ENCODE measurements at regions not wholly inside any gene's neighbourhood (a gene's known extent, or its start where the extent isn't known, plus 50 kb on each side); places are given as distances from the start of the nearest gene placed in this dataset.

- TF ChIP-seq EZH2 (IDR thresholded peaks at IDR 0.05; ENCODE audit: borderline replicate concordance, low read length) = no peak
- no peak overlapping the region for H2AFZ ChIP-seq (ENCODE audit: low read length)
- H3K4me2 ChIP-seq (ENCODE audit: low read length) = no peak overlapping the region
- H3K9ac ChIP-seq (ENCODE audit: low read length) = no peak overlapping the region
- H3F3A ChIP-seq (ENCODE audit: insufficient read depth, low read length) = no peaks in the 10 kb centered on the region
- H3K4me1 ChIP-seq (ENCODE audit: insufficient read depth, low read length, severe bottlenecking) = no peaks in the 10 kb centered on the region
- H3K4me3 ChIP-seq (ENCODE audit: low read depth, low read length, poor library complexity, severe bottlenecking) = no peak overlapping the region
- H3K9me3 ChIP-seq (ENCODE audit: low read length) = no peaks in the 10 kb centered on the region
- H3K79me2 ChIP-seq (ENCODE audit: insufficient read depth, low read length) = no peaks in the 10 kb centered on the region
- no peak overlapping the region for H3K27ac ChIP-seq (ENCODE audit: low read depth, low read length, poor library complexity, severe bottlenecking)
- no peaks in the 10 kb centered on the region for H4K20me1 ChIP-seq (ENCODE audit: insufficient read depth, low read length)
- H3K9me2 ChIP-seq (ENCODE audit: low read depth, low read length) = no peaks in the 10 kb centered on the region
- H3K36me3 ChIP-seq (ENCODE audit: insufficient read depth, low read length) = no peaks in the 10 kb centered on the region
- no peaks in the 10 kb centered on the region for H3K27me3 ChIP-seq (ENCODE audit: insufficient read depth, low read length)
These were observed 95.8 kb upstream of the TEX51 start for GRCh38 chr2:126802774-126803433.

GRCh38 chr2:126803434-126803775, 95.3 kb upstream of the TEX51 start:
- Histone ChIP-seq H3F3A (ENCODE audit: insufficient read depth, low read length) (no peaks in the 10 kb centered on the region), H3K36me3 (ENCODE audit: insufficient read depth, low read length) (no peaks in the 10 kb centered on the region), H3K9me3 (ENCODE audit: low read length) (no peaks in the 10 kb centered on the region), H3K9me2 (ENCODE audit: low read depth, low read length) (no peaks in the 10 kb centered on the region), H3K27me3 (ENCODE audit: insufficient read depth, low read length) (no peaks in the 10 kb centered on the region), H3K9ac (ENCODE audit: low read length) (no peak overlapping the region), H3K4me1 (ENCODE audit: insufficient read depth, low read length, severe bottlenecking) (no peaks in the 10 kb centered on the region), H3K4me2 (ENCODE audit: low read length) (no peak overlapping the region), H2AFZ (ENCODE audit: low read length) (no peak overlapping the region), H4K20me1 (ENCODE audit: insufficient read depth, low read length) (no peaks in the 10 kb centered on the region), H3K79me2 (ENCODE audit: insufficient read depth, low read length) (no peaks in the 10 kb centered on the region), H3K27ac (ENCODE audit: low read depth, low read length, poor library complexity, severe bottlenecking) (no peak overlapping the region), H3K4me3 (ENCODE audit: low read depth, low read length, poor library complexity, severe bottlenecking) (no peak overlapping the region)
- TF ChIP-seq CTCF (IDR thresholded peaks at IDR 0.05; ENCODE audit: low read length) = no peak
- no peak for TF ChIP-seq EZH2 (IDR thresholded peaks at IDR 0.05; ENCODE audit: borderline replicate concordance, low read length)

GRCh38 chr2:126804347-126804746, 94.3 kb upstream of the TEX51 start:
- Histone ChIP-seq H2AFZ (ENCODE audit: low read length) (no peak overlapping the region), H3K4me1 (ENCODE audit: insufficient read depth, low read length, severe bottlenecking) (no peaks in the 10 kb centered on the region), H3K27me3 (ENCODE audit: insufficient read depth, low read length) (no peaks in the 10 kb centered on the region), H3F3A (ENCODE audit: insufficient read depth, low read length) (no peaks in the 10 kb centered on the region), H3K9ac (ENCODE audit: low read length) (no peak overlapping the region), H3K27ac (ENCODE audit: low read depth, low read length, poor library complexity, severe bottlenecking) (no peak overlapping the region), H3K4me2 (ENCODE audit: low read length) (no peak overlapping the region), H3K36me3 (ENCODE audit: insufficient read depth, low read length) (no peaks in the 10 kb centered on the region), H3K79me2 (ENCODE audit: insufficient read depth, low read length) (no peaks in the 10 kb centered on the region), H3K4me3 (ENCODE audit: low read depth, low read length, poor library complexity, severe bottlenecking) (no peak overlapping the region), H4K20me1 (ENCODE audit: insufficient read depth, low read length) (no peaks in the 10 kb centered on the region), H3K9me2 (ENCODE audit: low read depth, low read length) (no peaks in the 10 kb centered on the region), H3K9me3 (ENCODE audit: low read length) (no peaks in the 10 kb centered on the region)
- TF ChIP-seq EZH2 (IDR thresholded peaks at IDR 0.05; ENCODE audit: borderline replicate concordance, low read length) = no peak
- TF ChIP-seq CTCF (IDR thresholded peaks at IDR 0.05; ENCODE audit: low read length) = no peak

- Histone ChIP-seq H3K9me3 (ENCODE audit: low read length) (no peaks in the 10 kb centered on the region), H4K20me1 (ENCODE audit: insufficient read depth, low read length) (no peaks in the 10 kb centered on the region), H3K9ac (ENCODE audit: low read length) (no peak overlapping the region), H3K27me3 (ENCODE audit: insufficient read depth, low read length) (no peaks in the 10 kb centered on the region), H3K4me3 (ENCODE audit: low read depth, low read length, poor library complexity, severe bottlenecking) (no peak overlapping the region), H3K4me1 (ENCODE audit: insufficient read depth, low read length, severe bottlenecking) (no peaks in the 10 kb centered on the region), H2AFZ (ENCODE audit: low read length) (no peak overlapping the region), H3K79me2 (ENCODE audit: insufficient read depth, low read length) (no peaks in the 10 kb centered on the region), H3K36me3 (ENCODE audit: insufficient read depth, low read length) (no peaks in the 10 kb centered on the region; the same call in 1 of the 2 replicates), H3K27ac (ENCODE audit: low read depth, low read length, poor library complexity, severe bottlenecking) (no peak overlapping the region), H3K9me2 (ENCODE audit: low read depth, low read length) (no peaks in the 10 kb centered on the region), H3K4me2 (ENCODE audit: low read length) (no peak overlapping the region), H3F3A (ENCODE audit: insufficient read depth, low read length) (no peaks in the 10 kb centered on the region)
- TF ChIP-seq EZH2 (IDR thresholded peaks at IDR 0.05; ENCODE audit: borderline replicate concordance, low read length) (no peak), CTCF (IDR thresholded peaks at IDR 0.05; ENCODE audit: low read length) (no peak)
These were observed 89.8 kb upstream of the TEX51 start for GRCh38 chr2:126808929-126809328.

Measured in OCI-LY1 (cell line).